GM23338 (cell line): ENCODE measurements at regions not wholly inside any gene's neighbourhood (a gene's known extent, or its start where the extent isn't known, plus 50 kb on each side); places are given as distances from the start of the nearest gene placed in this dataset.
"Not testable (repeated sequence)": the region's sequence is repeated elsewhere in the genome, so short reads cannot be mapped to it uniquely, and the experiment has no call there.

Source experiments
- ATAC-seq: fragments of 200-7000 bp; cut with Tn5 transposase; 3 replicates; pipeline ENCODE4 v1.9.1; 2020
- DNase-seq: peaks from one replicate; pipeline ENCODE4 v3.0.0-alpha.2; 2015; ENCODE audit warnings: low spot score
- H2AFZ ChIP-seq: fragments of 200-600 bp; sonication (generic); 2 replicates; pipeline ENCODE4 v1.8.0; 2016; ENCODE audit warnings: antibody characterized with exemption, mild to moderate bottlenecking, moderate library complexity
- H3F3A ChIP-seq: fragments of 200-600 bp; sonication (generic); replicated peaks from 2 replicates; pipeline ENCODE4 v1.8.0; 2017; ENCODE audit warnings: antibody characterized with exemption, mixed run types, low read depth
- H3K27ac ChIP-seq: fragments of 200-600 bp; sonication (generic); 2 replicates; pipeline ENCODE4 v1.6.1; 2016; ENCODE audit warnings: low read depth
- H3K27me3 ChIP-seq: fragments of 200-600 bp; sonication (generic); 2 replicates; pipeline ENCODE4 v1.8.0; 2016; ENCODE audit warnings: mild to moderate bottlenecking, mixed run types, moderate library complexity; ENCODE audit not compliant: insufficient read depth
- H3K36me3 ChIP-seq: fragments of 200-600 bp; sonication (generic); 2 replicates; pipeline ENCODE4 v1.8.0; 2016; ENCODE audit warnings: mild to moderate bottlenecking; ENCODE audit not compliant: insufficient read depth
- H3K4me1 ChIP-seq: fragments of 200-600 bp; sonication (generic); 2 replicates; pipeline ENCODE4 v1.8.0; 2016; ENCODE audit warnings: mild to moderate bottlenecking, moderate library complexity; ENCODE audit not compliant: insufficient read depth
- H3K4me2 ChIP-seq: fragments of 200-600 bp; sonication (generic); 2 replicates; pipeline ENCODE4 v1.7.1; 2017; ENCODE audit warnings: mixed run types
- H3K4me3 ChIP-seq: fragments of 200-600 bp; sonication (generic); 2 replicates; pipeline ENCODE4 v1.6.1; 2016; ENCODE audit warnings: mixed run types
- H3K79me2 ChIP-seq: fragments of 200-600 bp; sonication (generic); replicated peaks from 2 replicates; pipeline ENCODE4 v1.8.0; 2017; ENCODE audit warnings: mild to moderate bottlenecking; ENCODE audit not compliant: insufficient read depth
- H3K9me2 ChIP-seq: fragments of 200-600 bp; sonication (generic); 2 replicates; pipeline ENCODE4 v1.8.0; 2017; ENCODE audit not compliant: insufficient read depth
- H4K20me1 ChIP-seq: fragments of 200-600 bp; sonication (generic); replicated peaks from 2 replicates; pipeline ENCODE4 v1.8.0; 2017; ENCODE audit warnings: mild to moderate bottlenecking; ENCODE audit not compliant: insufficient read depth
- H3K27ac Mint-ChIP-seq: 2 replicates; pipeline ENCODE4 v1.8.0; 2020; ENCODE audit warnings: inconsistent platforms, mild to moderate bottlenecking, moderate library complexity, mixed read lengths
- H3K27me3 Mint-ChIP-seq: 3 replicates; pipeline ENCODE4 v1.8.0; 2022; ENCODE audit warnings: low read depth, mild to moderate bottlenecking, moderate library complexity, mixed read lengths, inconsistent platforms; ENCODE audit not compliant: insufficient read depth, poor library complexity
- H3K36me3 Mint-ChIP-seq: 3 replicates; pipeline ENCODE4 v1.8.0; 2021; ENCODE audit warnings: low read depth, mild to moderate bottlenecking, inconsistent platforms, moderate library complexity, mixed read lengths
- H3K4me1 Mint-ChIP-seq: 3 replicates; pipeline ENCODE4 v1.8.0; 2020; ENCODE audit warnings: mild to moderate bottlenecking, inconsistent platforms, mixed read lengths
- H3K4me3 Mint-ChIP-seq: 3 replicates; pipeline ENCODE4 v1.8.0; 2021; ENCODE audit warnings: moderate library complexity, mild to moderate bottlenecking, inconsistent platforms, mixed read lengths
- H3K9me3 Mint-ChIP-seq: 3 replicates; pipeline ENCODE4 v1.8.0; 2020; ENCODE audit warnings: moderate library complexity, mild to moderate bottlenecking, inconsistent platforms, mixed read lengths
- CREB1 ChIP-seq: fragments of 250-450 bp; sonication (Bioruptor Pico); IDR thresholded peaks from 2 replicates; pipeline ENCODE4 v1.5.0; 2020; ENCODE audit warnings: low read depth, mild to moderate bottlenecking, moderate library complexity
- EZH2phosphoT487 ChIP-seq: fragments of 200-600 bp; sonication (generic); IDR thresholded peaks from one replicate; pipeline ENCODE4 v1.8.1; 2018; ENCODE audit warnings: antibody characterized with exemption; ENCODE audit not compliant: unreplicated experiment
- NANOG ChIP-seq: IDR thresholded peaks from 2 replicates; pipeline ENCODE4 v1.6.1; 2016; ENCODE audit warnings: antibody characterized with exemption, borderline replicate concordance
- POLR2AphosphoS5 ChIP-seq: IDR thresholded peaks from 2 replicates; pipeline ENCODE4 v1.6.1; 2016; ENCODE audit warnings: antibody characterized with exemption, low read depth
- STAT1 ChIP-seq: IDR thresholded peaks from one replicate; pipeline ENCODE4 v1.6.1; 2016; ENCODE audit warnings: antibody characterized with exemption; ENCODE audit not compliant: unreplicated experiment
- TF ChIP-seq, protein P1 (sequence below), 2 experiments: fragments of 200-600 bp in 1 of 2; sonication (generic) in 1 of 2; conservative IDR thresholded peaks; 2 replicates each; pipeline versions ENCODE4 v1.5.1 to v1.6.1; 2016 to 2017; ENCODE audit warnings: antibody characterized with exemption in 2 of 2, low read depth in 2 of 2, mild to moderate bottlenecking in 2 of 2, moderate library complexity in 1 of 2
- TF ChIP-seq, protein P2 (sequence below): IDR thresholded peaks from one replicate; pipeline ENCODE4 v1.6.1; 2018; ENCODE audit warnings: antibody characterized with exemption; ENCODE audit not compliant: unreplicated experiment

DNA sequence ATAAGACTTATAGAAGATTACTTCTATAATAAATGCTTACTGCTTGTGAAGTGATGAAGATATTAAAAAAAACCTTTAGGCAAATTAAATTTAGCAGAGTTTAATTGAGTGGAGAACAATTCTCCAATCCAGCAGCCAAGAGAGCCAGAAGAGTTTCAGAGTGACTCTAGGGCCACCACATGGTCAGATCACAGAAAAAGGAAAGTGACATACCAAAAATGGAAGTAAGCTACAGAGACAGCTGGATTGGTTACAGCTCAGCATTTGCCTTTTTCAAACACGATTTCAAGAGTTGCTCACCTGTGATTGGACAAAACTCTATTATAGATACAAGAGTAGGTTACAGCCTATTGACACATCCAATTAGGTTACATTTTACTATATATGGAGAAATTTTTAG lies 79.0 kb upstream of the TRAM1L1 start:
- DNase-seq (peak; percentile 11), ATAC-seq (no peak)
- no peak overlapping the region for H2AFZ ChIP-seq
- no peaks in the 10 kb centered on the region for H3K9me3 Mint-ChIP-seq
- no peaks in the 10 kb centered on the region for H3K27me3 Mint-ChIP-seq
- no peaks in the 10 kb centered on the region for H3K36me3 Mint-ChIP-seq
- no peaks in the 10 kb centered on the region for H3K9me2 ChIP-seq
- no peak overlapping the region for H3K27ac ChIP-seq
- no peaks in the 10 kb centered on the region for H3K4me1 ChIP-seq
- no peaks in the 10 kb centered on the region for H3K27me3 ChIP-seq
- H3K4me1 Mint-ChIP-seq = no peaks in the 10 kb centered on the region
- H3K4me2 ChIP-seq = no peak overlapping the region
- H3K36me3 ChIP-seq = no peaks in the 10 kb centered on the region
- no peak overlapping the region for H3K4me3 Mint-ChIP-seq
- H3K79me2 ChIP-seq = no peaks in the 10 kb centered on the region
- H4K20me1 ChIP-seq = no peaks in the 10 kb centered on the region
- TF ChIP-seq, protein P1, sequence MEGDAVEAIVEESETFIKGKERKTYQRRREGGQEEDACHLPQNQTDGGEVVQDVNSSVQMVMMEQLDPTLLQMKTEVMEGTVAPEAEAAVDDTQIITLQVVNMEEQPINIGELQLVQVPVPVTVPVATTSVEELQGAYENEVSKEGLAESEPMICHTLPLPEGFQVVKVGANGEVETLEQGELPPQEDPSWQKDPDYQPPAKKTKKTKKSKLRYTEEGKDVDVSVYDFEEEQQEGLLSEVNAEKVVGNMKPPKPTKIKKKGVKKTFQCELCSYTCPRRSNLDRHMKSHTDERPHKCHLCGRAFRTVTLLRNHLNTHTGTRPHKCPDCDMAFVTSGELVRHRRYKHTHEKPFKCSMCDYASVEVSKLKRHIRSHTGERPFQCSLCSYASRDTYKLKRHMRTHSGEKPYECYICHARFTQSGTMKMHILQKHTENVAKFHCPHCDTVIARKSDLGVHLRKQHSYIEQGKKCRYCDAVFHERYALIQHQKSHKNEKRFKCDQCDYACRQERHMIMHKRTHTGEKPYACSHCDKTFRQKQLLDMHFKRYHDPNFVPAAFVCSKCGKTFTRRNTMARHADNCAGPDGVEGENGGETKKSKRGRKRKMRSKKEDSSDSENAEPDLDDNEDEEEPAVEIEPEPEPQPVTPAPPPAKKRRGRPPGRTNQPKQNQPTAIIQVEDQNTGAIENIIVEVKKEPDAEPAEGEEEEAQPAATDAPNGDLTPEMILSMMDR (conservative IDR thresholded peaks at IDR 0.05; ENCODE audit: low read depth in 2 of 2) = peak; percentile 22 to 46; a peak in 2 of 4 replicates
- no peak for TF ChIP-seq NANOG
- TF ChIP-seq EZH2phosphoT487 = no peak
- TF ChIP-seq STAT1 = no peak
- TF ChIP-seq CREB1 (CRISPR knock-in tag) = no peak
- TF ChIP-seq, protein P2, sequence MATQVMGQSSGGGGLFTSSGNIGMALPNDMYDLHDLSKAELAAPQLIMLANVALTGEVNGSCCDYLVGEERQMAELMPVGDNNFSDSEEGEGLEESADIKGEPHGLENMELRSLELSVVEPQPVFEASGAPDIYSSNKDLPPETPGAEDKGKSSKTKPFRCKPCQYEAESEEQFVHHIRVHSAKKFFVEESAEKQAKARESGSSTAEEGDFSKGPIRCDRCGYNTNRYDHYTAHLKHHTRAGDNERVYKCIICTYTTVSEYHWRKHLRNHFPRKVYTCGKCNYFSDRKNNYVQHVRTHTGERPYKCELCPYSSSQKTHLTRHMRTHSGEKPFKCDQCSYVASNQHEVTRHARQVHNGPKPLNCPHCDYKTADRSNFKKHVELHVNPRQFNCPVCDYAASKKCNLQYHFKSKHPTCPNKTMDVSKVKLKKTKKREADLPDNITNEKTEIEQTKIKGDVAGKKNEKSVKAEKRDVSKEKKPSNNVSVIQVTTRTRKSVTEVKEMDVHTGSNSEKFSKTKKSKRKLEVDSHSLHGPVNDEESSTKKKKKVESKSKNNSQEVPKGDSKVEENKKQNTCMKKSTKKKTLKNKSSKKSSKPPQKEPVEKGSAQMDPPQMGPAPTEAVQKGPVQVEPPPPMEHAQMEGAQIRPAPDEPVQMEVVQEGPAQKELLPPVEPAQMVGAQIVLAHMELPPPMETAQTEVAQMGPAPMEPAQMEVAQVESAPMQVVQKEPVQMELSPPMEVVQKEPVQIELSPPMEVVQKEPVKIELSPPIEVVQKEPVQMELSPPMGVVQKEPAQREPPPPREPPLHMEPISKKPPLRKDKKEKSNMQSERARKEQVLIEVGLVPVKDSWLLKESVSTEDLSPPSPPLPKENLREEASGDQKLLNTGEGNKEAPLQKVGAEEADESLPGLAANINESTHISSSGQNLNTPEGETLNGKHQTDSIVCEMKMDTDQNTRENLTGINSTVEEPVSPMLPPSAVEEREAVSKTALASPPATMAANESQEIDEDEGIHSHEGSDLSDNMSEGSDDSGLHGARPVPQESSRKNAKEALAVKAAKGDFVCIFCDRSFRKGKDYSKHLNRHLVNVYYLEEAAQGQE = no peak
- TF ChIP-seq POLR2AphosphoS5 = no peak
- H3K27ac Mint-ChIP-seq = no peak overlapping the region
- H3K4me3 ChIP-seq = no peak overlapping the region
- H3F3A ChIP-seq = no peaks in the 10 kb centered on the region

DNA sequence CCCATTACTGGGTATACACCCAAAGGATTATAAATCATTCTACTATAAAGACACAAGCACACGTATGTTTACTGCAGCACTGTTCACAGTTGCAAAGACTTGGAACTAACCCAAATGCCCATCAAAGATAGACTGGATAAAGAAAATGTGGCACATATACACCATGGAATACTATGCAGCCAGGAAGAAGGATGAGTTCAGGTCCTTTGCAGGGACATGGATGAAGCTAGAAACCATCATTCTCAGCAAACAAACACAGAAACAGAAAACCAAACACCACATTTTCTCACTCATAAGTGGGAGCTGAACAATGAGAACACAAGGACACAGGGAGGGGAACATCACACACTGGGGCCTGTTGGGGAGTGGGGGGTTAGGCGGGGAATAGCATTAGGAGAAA lies 90.0 kb upstream of the TRAM1L1 start:
- not testable (repeated sequence) for DNase-seq, H3K27ac Mint-ChIP-seq, H3K36me3 Mint-ChIP-seq, H3K4me3 Mint-ChIP-seq, H3K9me3 Mint-ChIP-seq, H3K4me2 ChIP-seq, H2AFZ ChIP-seq, H3K4me1 Mint-ChIP-seq, H3K4me1 ChIP-seq, H3K27me3 ChIP-seq, H3F3A ChIP-seq, H3K9me2 ChIP-seq, H3K79me2 ChIP-seq, H3K36me3 ChIP-seq, H4K20me1 ChIP-seq, H3K4me3 ChIP-seq, ATAC-seq, H3K27me3 Mint-ChIP-seq, H3K27ac ChIP-seq
